BLaER1 treated with 17β-estradiol and CSF1 and Interleukin-3, amounts not matched to agents 10 nM and 100 nM (cell line): ENCODE measurements at regions not wholly inside any gene's neighbourhood (a gene's known extent, or its start where the extent isn't known, plus 50 kb on each side); places are given as distances from the start of the nearest gene placed in this dataset.

Experiments used
- H3K27ac ChIP-seq, 11 experiments: shearing (Covaris generic); formaldehyde crosslinking; 2 replicates each; pipeline ENCODE4 v1.8.1; 2022
- H3K27me3 ChIP-seq, 11 experiments: shearing (Covaris generic); formaldehyde crosslinking; 2 replicates each; pipeline ENCODE4 v1.8.1; 2022
- H3K36me3 ChIP-seq, 11 experiments: shearing (Covaris generic); formaldehyde crosslinking; 2 replicates each; pipeline ENCODE4 v1.8.1; 2022
- H3K4me1 ChIP-seq, 10 experiments: shearing (Covaris generic); formaldehyde crosslinking; 2 replicates each; pipeline ENCODE4 v1.8.1; 2022
- H3K4me2 ChIP-seq, 11 experiments: shearing (Covaris generic); formaldehyde crosslinking; 2 replicates each; pipeline ENCODE4 v1.8.1; 2022
- H3K4me3 ChIP-seq, 10 experiments: shearing (Covaris generic); formaldehyde crosslinking; 2 replicates each; pipeline ENCODE4 v1.8.1; 2022
- H3K9ac ChIP-seq, 11 experiments: shearing (Covaris generic); formaldehyde crosslinking; 2 replicates each; pipeline ENCODE4 v1.8.1; 2022
- H3K9me3 ChIP-seq, 11 experiments: shearing (Covaris generic); formaldehyde crosslinking; replicated peaks in 1 of 11; 2 replicates each; pipeline ENCODE4 v1.8.1; 2022
- H4K20me1 ChIP-seq, 11 experiments: shearing (Covaris generic); formaldehyde crosslinking; 2 replicates each; pipeline ENCODE4 v1.8.1; 2022
- Cebpa-rat ChIP-seq, 11 experiments: shearing (Covaris generic); IDR thresholded peaks; 2 replicates each; pipeline ENCODE4 v1.8.1; 2022

GRCh38 chr2:225173909-225174308, 131.6 kb upstream of the DOCK10 start:
- no peak overlapping the region for H3K4me3 ChIP-seq
- H3K4me2 ChIP-seq, result no peak overlapping the region
- H3K27me3 ChIP-seq, result no peaks in the 10 kb centered on the region
- peaks cover 0 to 6% (median 0%) of the 10 kb centered on the region in 10 experiments; a peak in 2 of 20 replicates for H3K4me1 ChIP-seq
- no peak overlapping the region for H3K9ac ChIP-seq
- H3K9me3 ChIP-seq, result no peaks in the 10 kb centered on the region
- no peaks in the 10 kb centered on the region for H4K20me1 ChIP-seq
- no peak overlapping the region for H3K27ac ChIP-seq
- TF ChIP-seq Cebpa-rat (IDR thresholded peaks at IDR 0.05), result no peak
- no peaks in the 10 kb centered on the region for H3K36me3 ChIP-seq

GRCh38 chr2:225171350-225171749, 129.1 kb upstream of the DOCK10 start:
- H3K4me2 ChIP-seq, result peak overlapping the region in 2 of 11 experiments; percentile 25 to 54; a peak in 3 of 22 replicates
- no peaks in the 10 kb centered on the region for H4K20me1 ChIP-seq
- no peaks in the 10 kb centered on the region for H3K27me3 ChIP-seq
- no peak overlapping the region for H3K27ac ChIP-seq
- no peak overlapping the region for H3K9ac ChIP-seq
- H3K4me1 ChIP-seq, result peaks cover 0 to 6% (median 0%) of the 10 kb centered on the region in 10 experiments; a peak in 2 of 20 replicates
- no peaks in the 10 kb centered on the region for H3K9me3 ChIP-seq
- no peak for TF ChIP-seq Cebpa-rat (IDR thresholded peaks at IDR 0.05)
- no peaks in the 10 kb centered on the region for H3K36me3 ChIP-seq
- H3K4me3 ChIP-seq, result no peak overlapping the region

DNA sequence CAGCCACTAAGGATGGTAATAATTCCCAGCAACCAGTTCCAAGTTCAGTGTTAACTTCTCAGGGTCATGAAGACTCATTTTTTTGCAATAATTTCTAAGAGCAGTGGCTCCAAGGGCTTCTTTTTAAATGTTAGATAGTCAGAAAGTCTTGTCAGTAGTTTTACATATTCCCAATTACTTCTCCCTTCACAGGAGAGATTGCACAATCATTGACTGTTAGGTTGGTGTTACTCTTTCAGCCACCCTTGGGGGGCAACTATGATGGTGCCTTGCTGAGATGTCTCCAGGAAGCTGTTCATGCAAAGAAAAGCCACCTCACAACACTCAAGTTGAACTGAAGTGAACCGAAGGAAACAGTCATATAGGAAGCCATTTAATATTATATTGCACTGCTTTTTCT, 127.9 kb upstream of the DOCK10 start:
- Histone ChIP-seq H3K9ac (no peak overlapping the region), H3K4me1 (peaks cover 0 to 6% (median 0%) of the 10 kb centered on the region in 10 experiments; a peak in 2 of 20 replicates), H3K36me3 (no peaks in the 10 kb centered on the region), H3K27ac (no peak overlapping the region), H4K20me1 (no peaks in the 10 kb centered on the region), H3K4me2 (no peak overlapping the region), H3K4me3 (no peak overlapping the region), H3K27me3 (no peaks in the 10 kb centered on the region), H3K9me3 (no peaks in the 10 kb centered on the region)
- peak in 6 of 11 experiments; percentile 20 to 80 (median 50); a peak in 7 of 22 replicates for TF ChIP-seq Cebpa-rat (IDR thresholded peaks at IDR 0.05)

DNA sequence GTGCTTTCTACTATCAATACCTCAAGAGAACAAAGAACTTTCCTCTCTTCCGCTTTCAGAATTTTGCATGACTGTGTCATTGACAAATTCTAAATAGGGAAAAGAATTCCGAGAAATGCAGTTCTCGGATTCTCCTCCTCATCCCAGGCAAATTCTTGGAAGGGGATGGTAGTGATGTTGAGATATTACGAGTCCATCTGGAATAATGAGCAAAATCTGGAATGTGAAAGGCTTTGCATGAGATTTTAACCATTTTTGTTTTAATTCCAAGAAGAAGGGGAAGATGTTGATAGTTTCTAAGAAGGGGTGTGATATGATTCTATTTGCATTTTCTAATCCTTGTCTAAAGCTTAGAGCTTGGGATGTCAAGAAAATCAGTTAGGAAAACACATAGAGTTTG, 127.1 kb upstream of the DOCK10 start:
- Histone ChIP-seq H3K9me3 (no peaks in the 10 kb centered on the region), H3K4me1 (peaks cover 0 to 6% (median 0%) of the 10 kb centered on the region in 10 experiments; a peak in 2 of 20 replicates), H3K9ac (no peak overlapping the region), H3K36me3 (no peaks in the 10 kb centered on the region), H3K4me3 (no peak overlapping the region), H4K20me1 (no peaks in the 10 kb centered on the region), H3K27me3 (no peaks in the 10 kb centered on the region), H3K27ac (no peak overlapping the region), H3K4me2 (no peak overlapping the region)
- TF ChIP-seq Cebpa-rat (IDR thresholded peaks at IDR 0.05), result no peak

DNA sequence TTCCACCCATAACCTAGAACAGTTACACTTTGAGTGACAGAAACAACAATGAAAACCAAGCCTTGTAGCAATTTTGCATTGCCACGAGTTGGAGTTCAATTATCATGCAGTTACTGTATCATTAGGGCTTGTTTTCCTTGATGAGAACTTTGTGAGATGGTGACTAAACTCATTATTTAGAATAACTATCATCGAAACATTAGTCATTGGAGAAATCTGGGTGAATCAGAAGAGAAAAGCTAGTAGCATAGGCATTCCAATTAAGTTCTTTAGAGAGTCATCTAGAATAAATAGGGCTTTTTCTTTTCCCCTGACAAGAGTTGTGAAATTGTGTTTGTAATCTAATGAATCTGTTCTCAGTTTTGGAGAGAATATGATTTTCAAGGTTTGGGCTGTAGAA, 122.8 kb upstream of the DOCK10 start:
- Histone ChIP-seq H3K27me3 (no peaks in the 10 kb centered on the region), H3K36me3 (no peaks in the 10 kb centered on the region), H3K4me2 (no peak overlapping the region), H4K20me1 (no peaks in the 10 kb centered on the region), H3K9ac (no peak overlapping the region), H3K4me1 (no peaks in the 10 kb centered on the region), H3K4me3 (no peak overlapping the region), H3K27ac (no peak overlapping the region), H3K9me3 (no peaks in the 10 kb centered on the region)
- no peak for TF ChIP-seq Cebpa-rat (IDR thresholded peaks at IDR 0.05)

- Histone ChIP-seq H3K4me2 (no peak overlapping the region), H3K27ac (no peak overlapping the region)
Observed at GRCh38 chr2:225164401-225165050, 122.3 kb upstream of the DOCK10 start.

GRCh38 chr2:225158360-225158759, 116.1 kb upstream of the DOCK10 start:
- H3K36me3 ChIP-seq, result no peaks in the 10 kb centered on the region
- no peaks in the 10 kb centered on the region for H3K4me1 ChIP-seq
- H3K4me2 ChIP-seq, result no peak overlapping the region
- H3K4me3 ChIP-seq, result no peak overlapping the region
- no peaks in the 10 kb centered on the region for H3K9me3 ChIP-seq
- H3K27me3 ChIP-seq, result no peaks in the 10 kb centered on the region
- no peak overlapping the region for H3K27ac ChIP-seq
- no peak for TF ChIP-seq Cebpa-rat (IDR thresholded peaks at IDR 0.05)
- H4K20me1 ChIP-seq, result no peaks in the 10 kb centered on the region
- H3K9ac ChIP-seq, result no peak overlapping the region

More at GRCh38 chr2:225164401-225165050, 122.3 kb upstream of the DOCK10 start:
- H3K36me3 ChIP-seq, result no peaks in the 10 kb centered on the region
- TF ChIP-seq Cebpa-rat (IDR thresholded peaks at IDR 0.05), result no peak
- no peaks in the 10 kb centered on the region for H4K20me1 ChIP-seq
- no peaks in the 10 kb centered on the region for H3K9me3 ChIP-seq
- H3K4me3 ChIP-seq, result no peak overlapping the region
- no peak overlapping the region for H3K9ac ChIP-seq
- H3K4me1 ChIP-seq, result no peaks in the 10 kb centered on the region
- no peaks in the 10 kb centered on the region for H3K27me3 ChIP-seq

- Histone ChIP-seq H3K4me2 (no peak overlapping the region), H3K27ac (no peak overlapping the region), H3K9me3 (no peaks in the 10 kb centered on the region; a peak in 1 of 22 replicates), H3K27me3 (no peaks in the 10 kb centered on the region), H3K9ac (no peak overlapping the region), H3K4me3 (no peak overlapping the region), H3K36me3 (no peaks in the 10 kb centered on the region), H3K4me1 (no peaks in the 10 kb centered on the region), H4K20me1 (no peaks in the 10 kb centered on the region)
- TF ChIP-seq Cebpa-rat (IDR thresholded peaks at IDR 0.05), result no peak
Observed at GRCh38 chr2:225156853-225157451, 114.7 kb upstream of the DOCK10 start.

GRCh38 chr2:225140723-225141122, 98.5 kb upstream of the DOCK10 start:
- Histone ChIP-seq H3K9ac (no peak overlapping the region), H3K27ac (no peak overlapping the region), H3K4me1 (no peaks in the 10 kb centered on the region), H3K36me3 (no peaks in the 10 kb centered on the region), H4K20me1 (no peaks in the 10 kb centered on the region), H3K4me3 (no peak overlapping the region), H3K27me3 (no peaks in the 10 kb centered on the region), H3K4me2 (no peak overlapping the region), H3K9me3 (no peaks in the 10 kb centered on the region)
- TF ChIP-seq Cebpa-rat (IDR thresholded peaks at IDR 0.05), result no peak

DNA sequence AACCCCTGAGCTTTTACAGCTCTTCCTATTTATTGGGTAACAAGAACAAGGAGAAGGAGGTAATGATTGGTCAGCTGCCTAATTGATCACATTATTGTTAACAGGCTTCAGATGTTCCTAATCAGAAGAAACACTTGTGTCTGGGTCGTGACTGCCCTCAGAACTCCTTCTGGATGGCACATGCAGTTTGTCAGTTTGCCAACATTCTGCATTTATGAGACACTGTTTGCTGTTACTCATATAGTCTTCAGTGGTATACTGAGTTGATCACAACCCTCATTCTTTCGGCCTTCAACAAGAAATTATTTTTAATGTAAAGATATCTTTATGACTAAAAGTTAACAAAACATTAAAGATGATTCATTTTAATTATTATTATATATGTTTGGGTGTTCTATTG, 95.7 kb upstream of the DOCK10 start:
- H3K9ac ChIP-seq, result no peak overlapping the region
- no peak overlapping the region for H3K4me2 ChIP-seq
- no peak overlapping the region for H3K4me3 ChIP-seq
- no peaks in the 10 kb centered on the region for H3K27me3 ChIP-seq
- H3K36me3 ChIP-seq, result no peaks in the 10 kb centered on the region
- no peaks in the 10 kb centered on the region; a peak in 1 of 22 replicates for H3K9me3 ChIP-seq
- H3K4me1 ChIP-seq, result no peaks in the 10 kb centered on the region
- no peaks in the 10 kb centered on the region for H4K20me1 ChIP-seq
- no peak for TF ChIP-seq Cebpa-rat (IDR thresholded peaks at IDR 0.05)
- no peak overlapping the region for H3K27ac ChIP-seq
